Activated naive CD8-positive, alpha-beta T cell treated with anti-CD3 and anti-CD28 coated beads, Interleukin-2, amount 10 ng/mL, durations not matched to agents 7 days and 5 days (primary cell): ENCODE measurements at regions not wholly inside any gene's neighbourhood (a gene's known extent, or its start where the extent isn't known, plus 50 kb on each side); places are given as distances from the start of the nearest gene placed in this dataset.

Experiments
- ATAC-seq: fragments of 150-1000 bp; cut with Tn5 transposase; one replicate; pipeline ENCODE4 v1.10.0; 2021; ENCODE audit warnings: low read depth, moderate library complexity
- POLR2A ChIA-PET: fragments of 350-600 bp; sonication (Branson Sonifier 250); formaldehyde crosslinking; loops from one replicate; lab custom pipeline; 2021; ENCODE audit warnings: antibody characterized with exemption; lab: Charles Lee
- DNase-seq: peaks from one replicate; pipeline ENCODE4 v3.0.0; 2021
- H3K27ac Mint-ChIP-seq: one replicate; pipeline ENCODE4 v1.8.0; 2022; ENCODE audit warnings: mild to moderate bottlenecking, mixed read lengths
- H3K27me3 Mint-ChIP-seq: one replicate; pipeline ENCODE4 v1.8.0; 2022; ENCODE audit warnings: mild to moderate bottlenecking, moderate library complexity, mixed read lengths
- H3K36me3 Mint-ChIP-seq: one replicate; pipeline ENCODE4 v1.8.0; 2021; ENCODE audit warnings: mild to moderate bottlenecking, mixed read lengths
- H3K4me1 Mint-ChIP-seq: one replicate; pipeline ENCODE4 v1.8.0; 2021; ENCODE audit warnings: mixed read lengths
- H3K4me3 Mint-ChIP-seq: one replicate; pipeline ENCODE4 v1.8.0; 2022; ENCODE audit warnings: mild to moderate bottlenecking, moderate library complexity, mixed read lengths
- H3K9me3 Mint-ChIP-seq: one replicate; pipeline ENCODE4 v1.8.0; 2021; ENCODE audit warnings: mixed read lengths

DNA sequence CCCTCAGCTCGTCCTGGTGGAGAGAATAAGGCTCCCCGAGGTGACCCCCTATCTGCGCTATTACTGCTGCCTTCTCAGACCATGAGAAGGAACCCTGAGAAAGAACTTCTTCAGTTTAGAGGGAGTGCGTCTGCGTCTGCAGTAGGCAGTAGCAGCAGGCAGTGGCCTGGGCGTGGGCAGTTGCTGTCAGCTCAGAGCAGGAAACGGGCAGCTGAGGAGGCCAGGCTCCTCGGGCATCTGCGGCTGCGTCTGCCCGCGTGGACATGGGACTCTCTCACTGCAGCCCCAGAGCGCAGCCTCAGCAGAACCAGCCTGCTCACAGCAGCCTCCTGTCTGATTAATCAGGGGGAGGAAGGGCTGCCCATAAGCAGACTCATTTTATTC lies 49.8 kb upstream of the FCN1 start:
- no peaks in the 10 kb centered on the region for H3K4me1 Mint-ChIP-seq
- ATAC-seq (no peak), DNase-seq (no peak)
- POLR2A ChIA-PET, result no interaction called here
- no peaks in the 10 kb centered on the region for H3K9me3 Mint-ChIP-seq
- no peak overlapping the region for H3K27ac Mint-ChIP-seq
- no peak overlapping the region for H3K4me3 Mint-ChIP-seq
- no peaks in the 10 kb centered on the region for H3K36me3 Mint-ChIP-seq
- H3K27me3 Mint-ChIP-seq, result no peaks in the 10 kb centered on the region

GRCh38 chr9:134968011-134968822 lies 50.5 kb upstream of the FCN1 start:
- Mint-ChIP-seq H3K27ac (no peak overlapping the region), H3K4me3 (no peak overlapping the region), H3K36me3 (no peaks in the 10 kb centered on the region), H3K27me3 (no peaks in the 10 kb centered on the region), H3K9me3 (no peaks in the 10 kb centered on the region), H3K4me1 (no peaks in the 10 kb centered on the region)
- POLR2A ChIA-PET, result no interaction called here
- ATAC-seq (no peak), DNase-seq (no peak)

- ATAC-seq, result no peak
- H3K27ac Mint-ChIP-seq, result no peak overlapping the region
Observed at GRCh38 chr9:134968823-134969090, 51.0 kb upstream of the FCN1 start.

GRCh38 chr9:134969156-134970045 lies 51.7 kb upstream of the FCN1 start:
- H3K9me3 Mint-ChIP-seq, result no peaks in the 10 kb centered on the region
- no peaks in the 10 kb centered on the region for H3K4me1 Mint-ChIP-seq
- DNase-seq (no peak), ATAC-seq (no peak)
- POLR2A ChIA-PET, result no interaction called here
- no peak overlapping the region for H3K27ac Mint-ChIP-seq
- no peak overlapping the region for H3K4me3 Mint-ChIP-seq
- H3K36me3 Mint-ChIP-seq, result no peaks in the 10 kb centered on the region
- H3K27me3 Mint-ChIP-seq, result peaks cover 5% of the 10 kb centered on the region

More at GRCh38 chr9:134968823-134969090, 51.0 kb upstream of the FCN1 start:
- Mint-ChIP-seq H3K4me3 (no peak overlapping the region), H3K27me3 (no peaks in the 10 kb centered on the region), H3K4me1 (no peaks in the 10 kb centered on the region), H3K9me3 (no peaks in the 10 kb centered on the region), H3K36me3 (no peaks in the 10 kb centered on the region)
- DNase-seq, result no peak
- POLR2A ChIA-PET, result no interaction called here

DNA sequence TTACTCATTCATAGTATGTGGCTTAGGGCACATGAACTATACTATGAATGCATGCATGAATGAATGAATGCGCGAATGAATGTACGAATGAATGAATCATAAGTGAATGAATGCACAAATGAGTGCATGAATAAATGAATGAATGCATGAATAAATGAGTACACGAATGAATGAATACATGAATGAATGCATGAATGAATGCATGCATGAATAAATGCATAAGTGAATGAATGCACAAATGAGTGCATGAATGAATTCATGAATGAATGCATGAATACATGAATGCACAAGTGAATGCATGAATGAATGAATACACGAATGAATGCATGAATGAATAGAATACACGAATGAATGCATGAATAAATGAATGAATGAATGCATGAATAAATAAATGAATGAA lies 52.5 kb upstream of the FCN1 start:
- Mint-ChIP-seq H3K27ac (no peak overlapping the region), H3K27me3 (peaks cover 7% of the 10 kb centered on the region), H3K4me3 (no peak overlapping the region), H3K9me3 (no peaks in the 10 kb centered on the region), H3K4me1 (no peaks in the 10 kb centered on the region), H3K36me3 (no peaks in the 10 kb centered on the region)
- ATAC-seq (no peak), DNase-seq (no peak)
- POLR2A ChIA-PET, result no interaction called here

GRCh38 chr9:134970719-134971118 lies 53.0 kb upstream of the FCN1 start:
- no peaks in the 10 kb centered on the region for H3K36me3 Mint-ChIP-seq
- ATAC-seq, result no peak

DNA sequence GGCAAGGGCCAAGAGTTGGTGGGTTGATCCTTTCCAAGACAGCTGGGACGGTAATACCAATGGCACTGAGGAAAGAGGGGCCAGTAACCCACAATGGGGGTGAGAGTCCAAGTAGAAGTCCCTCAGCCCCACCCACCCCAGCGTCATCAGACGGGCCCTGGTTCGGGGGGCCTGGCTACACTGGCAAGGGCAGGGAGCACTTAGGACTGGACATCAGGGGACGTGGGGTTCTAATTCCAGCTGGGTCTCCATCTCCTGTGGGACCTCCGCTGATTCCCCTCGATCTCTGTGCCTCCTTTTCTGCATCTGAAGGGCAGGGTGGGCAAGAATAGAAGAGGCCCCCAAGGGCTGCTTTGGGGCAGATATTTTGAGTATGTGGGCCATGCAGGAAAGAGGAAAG lies 53.5 kb upstream of the FCN1 start:
- DNase-seq (no peak), ATAC-seq (no peak)
- no peaks in the 10 kb centered on the region for H3K36me3 Mint-ChIP-seq
- H3K9me3 Mint-ChIP-seq, result no peaks in the 10 kb centered on the region
- POLR2A ChIA-PET, result no interaction called here
- H3K4me3 Mint-ChIP-seq, result no peak overlapping the region
- H3K27me3 Mint-ChIP-seq, result peaks cover 15% of the 10 kb centered on the region
- H3K4me1 Mint-ChIP-seq, result no peaks in the 10 kb centered on the region
- no peak overlapping the region for H3K27ac Mint-ChIP-seq

More at GRCh38 chr9:134970719-134971118, 53.0 kb upstream of the FCN1 start:
- Mint-ChIP-seq H3K27ac (no peak overlapping the region), H3K4me3 (no peak overlapping the region), H3K4me1 (no peaks in the 10 kb centered on the region), H3K27me3 (peaks cover 12% of the 10 kb centered on the region), H3K9me3 (no peaks in the 10 kb centered on the region)
- no peak for DNase-seq
- POLR2A ChIA-PET, result no interaction called here

- H3K9me3 Mint-ChIP-seq, result no peaks in the 10 kb centered on the region
- POLR2A ChIA-PET, result no interaction called here
- ATAC-seq (no peak), DNase-seq (no peak)
- H3K27me3 Mint-ChIP-seq, result peaks cover 15% of the 10 kb centered on the region
- no peak overlapping the region for H3K4me3 Mint-ChIP-seq
- no peak overlapping the region for H3K27ac Mint-ChIP-seq
- H3K36me3 Mint-ChIP-seq, result no peaks in the 10 kb centered on the region
- H3K4me1 Mint-ChIP-seq, result no peaks in the 10 kb centered on the region
Observed at GRCh38 chr9:134971696-134972095, 54.0 kb upstream of the FCN1 start.

DNA sequence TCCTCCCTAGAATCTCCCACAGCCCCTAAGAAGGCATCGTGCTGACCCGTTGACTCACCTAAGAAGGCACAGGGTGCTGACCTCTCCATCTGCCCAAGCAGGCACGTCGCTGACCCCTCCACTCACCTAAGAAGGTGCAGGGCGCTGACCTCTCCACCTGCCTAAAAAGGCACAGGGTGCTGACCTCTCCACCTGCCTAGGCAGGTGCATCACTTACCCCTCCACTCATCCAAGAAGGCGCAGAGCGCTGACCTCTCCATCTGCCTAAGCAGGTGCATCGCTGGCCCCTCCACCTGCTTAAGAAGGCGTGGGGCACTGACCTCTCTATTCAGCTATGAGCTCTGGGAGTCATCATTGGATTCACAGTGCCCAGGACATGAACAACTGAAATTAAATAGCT lies 54.4 kb upstream of the FCN1 start:
- no peak overlapping the region for H3K27ac Mint-ChIP-seq
- no peak for ATAC-seq

DNA sequence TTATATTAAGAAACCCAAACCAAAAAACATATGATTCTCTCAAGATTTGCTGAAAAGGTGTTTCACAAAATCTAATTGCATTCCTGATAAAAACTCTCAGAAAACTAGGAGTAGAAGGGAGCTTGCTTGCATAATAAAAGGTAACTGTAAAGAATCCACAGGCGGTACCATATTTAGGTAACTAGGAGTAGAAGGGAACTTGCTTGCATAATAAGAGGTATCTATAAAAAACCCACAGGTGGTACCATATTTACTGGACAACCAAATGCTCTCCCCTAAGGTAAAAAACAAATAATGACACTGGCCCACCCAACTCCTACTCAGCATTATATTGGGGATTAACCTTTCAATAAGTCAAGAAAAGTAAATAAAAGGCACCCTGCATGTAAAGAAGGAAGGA lies 57.5 kb upstream of the FCN1 start:
- Mint-ChIP-seq H3K4me3 (no peak overlapping the region), H3K9me3 (no peaks in the 10 kb centered on the region), H3K27me3 (peaks cover 15% of the 10 kb centered on the region), H3K36me3 (no peaks in the 10 kb centered on the region), H3K4me1 (no peaks in the 10 kb centered on the region), H3K27ac (no peak overlapping the region)
- no peak for ATAC-seq
- POLR2A ChIA-PET, result no interaction called here
- DNase-seq, result no peak

More for the DNA sequence above, 54.4 kb upstream of the FCN1 start:
- POLR2A ChIA-PET, result no interaction called here
- Mint-ChIP-seq H3K9me3 (no peaks in the 10 kb centered on the region), H3K4me1 (no peaks in the 10 kb centered on the region), H3K4me3 (no peak overlapping the region), H3K36me3 (no peaks in the 10 kb centered on the region), H3K27me3 (peaks cover 15% of the 10 kb centered on the region)
- no peak for DNase-seq

GRCh38 chr9:134976403-134976802 lies 58.7 kb upstream of the FCN1 start:
- no peak for ATAC-seq
- Mint-ChIP-seq H3K27ac (no peak overlapping the region), H3K9me3 (no peaks in the 10 kb centered on the region), H3K36me3 (no peaks in the 10 kb centered on the region), H3K4me1 (no peaks in the 10 kb centered on the region), H3K27me3 (peaks cover 15% of the 10 kb centered on the region), H3K4me3 (no peak overlapping the region)
- no peak for DNase-seq
- POLR2A ChIA-PET, result no interaction called here

DNA sequence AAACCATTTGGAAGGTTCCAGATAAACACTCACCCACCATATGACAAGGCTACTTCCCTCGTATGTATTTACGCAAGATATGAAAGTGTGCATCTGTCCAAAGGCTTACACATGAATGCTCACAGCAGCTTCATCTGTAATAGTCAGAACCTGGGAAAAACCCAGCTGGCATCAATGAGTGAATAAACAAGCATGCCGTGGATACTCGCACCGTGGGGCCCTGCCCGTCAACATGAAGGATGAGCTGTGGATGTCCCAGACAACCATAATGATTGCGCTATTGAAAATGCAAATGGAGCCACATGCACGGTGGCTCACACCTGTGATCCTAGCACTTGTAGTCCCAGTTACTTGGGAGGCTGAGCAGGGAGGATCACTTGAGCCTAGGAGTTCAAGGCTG lies 60.6 kb upstream of the FCN1 start:
- ATAC-seq (no peak), DNase-seq (no peak)
- no peaks in the 10 kb centered on the region for H3K36me3 Mint-ChIP-seq
- H3K4me1 Mint-ChIP-seq, result peaks cover 3% of the 10 kb centered on the region
- POLR2A ChIA-PET, result no interaction called here
- H3K27me3 Mint-ChIP-seq, result peaks cover 15% of the 10 kb centered on the region
- no peak overlapping the region for H3K27ac Mint-ChIP-seq
- no peaks in the 10 kb centered on the region for H3K9me3 Mint-ChIP-seq
- H3K4me3 Mint-ChIP-seq, result no peak overlapping the region

GRCh38 chr9:134980516-134980915 lies 62.8 kb upstream of the FCN1 start:
- POLR2A ChIA-PET, result no interaction called here
- DNase-seq (no peak), ATAC-seq (no peak)
- Mint-ChIP-seq H3K4me3 (no peak overlapping the region), H3K9me3 (no peaks in the 10 kb centered on the region), H3K4me1 (peaks cover 3% of the 10 kb centered on the region), H3K27ac (no peak overlapping the region), H3K36me3 (no peaks in the 10 kb centered on the region), H3K27me3 (peaks cover 5% of the 10 kb centered on the region)

- ATAC-seq, result no peak
- H3K4me3 Mint-ChIP-seq, result no peak overlapping the region
- H3K4me1 Mint-ChIP-seq, result peaks cover 3% of the 10 kb centered on the region
- H3K27me3 Mint-ChIP-seq, result no peaks in the 10 kb centered on the region
- POLR2A ChIA-PET, result no interaction called here
- H3K36me3 Mint-ChIP-seq, result no peaks in the 10 kb centered on the region
- no peak overlapping the region for H3K27ac Mint-ChIP-seq
- no peaks in the 10 kb centered on the region for H3K9me3 Mint-ChIP-seq
- DNase-seq, result no peak
Observed at GRCh38 chr9:134980991-134981390, 63.3 kb upstream of the FCN1 start.
